ENCODE measurements at regions not wholly inside any gene's neighbourhood (a gene's known extent, or its start where the extent isn't known, plus 50 kb on each side); places are given as distances from the start of the nearest gene placed in this dataset.

- H3K4me3 ChIP-seq (ENCODE audit: low read length): no peak overlapping the region
- no peak for TF ChIP-seq ZNF274 (IDR thresholded peaks at IDR 0.05; ENCODE audit: low read depth, low read length)
Measured at GRCh38 chr10:78146200-78146599, 112.5 kb downstream of the RPS24 start.

- TF ChIP-seq ZNF274 (IDR thresholded peaks at IDR 0.05; ENCODE audit: low read depth, low read length): no peak
- no peak overlapping the region for H3K4me3 ChIP-seq (ENCODE audit: low read length)
Measured at GRCh38 chr10:78147202-78147601, 113.5 kb downstream of the RPS24 start.

- TF ChIP-seq ZNF274 (IDR thresholded peaks at IDR 0.05; ENCODE audit: low read depth, low read length): no peak
- H3K4me3 ChIP-seq (ENCODE audit: low read length): no peak overlapping the region
Measured at GRCh38 chr10:78148216-78148960, 114.7 kb downstream of the RPS24 start.

- no peak overlapping the region for H3K4me3 ChIP-seq (ENCODE audit: low read length)
- no peak for TF ChIP-seq ZNF274 (IDR thresholded peaks at IDR 0.05; ENCODE audit: low read depth, low read length)
Measured at GRCh38 chr10:78148961-78149612, 115.4 kb downstream of the RPS24 start.

- no peak for TF ChIP-seq ZNF274 (IDR thresholded peaks at IDR 0.05; ENCODE audit: low read depth, low read length)
- no peak overlapping the region for H3K4me3 ChIP-seq (ENCODE audit: low read length)
Measured at GRCh38 chr10:78150756-78151155, 117.1 kb downstream of the RPS24 start.

- TF ChIP-seq ZNF274 (IDR thresholded peaks at IDR 0.05; ENCODE audit: low read depth, low read length): no peak
- no peak overlapping the region for H3K4me3 ChIP-seq (ENCODE audit: low read length)
Measured at GRCh38 chr10:78155722-78156121, 122.1 kb downstream of the RPS24 start.

- no peak for TF ChIP-seq ZNF274 (IDR thresholded peaks at IDR 0.05; ENCODE audit: low read depth, low read length)
- no peak overlapping the region for H3K4me3 ChIP-seq (ENCODE audit: low read length)
Measured at GRCh38 chr10:78160591-78160990, 126.9 kb downstream of the RPS24 start.

- no peak for TF ChIP-seq ZNF274 (IDR thresholded peaks at IDR 0.05; ENCODE audit: low read depth, low read length)
- H3K4me3 ChIP-seq (ENCODE audit: low read length): no peak overlapping the region
Measured at GRCh38 chr10:78162853-78163252, 129.2 kb downstream of the RPS24 start.

GRCh38 chr10:78164702-78165101 is 131.0 kb downstream of the RPS24 start:
- H3K4me3 ChIP-seq (ENCODE audit: low read length): no peak overlapping the region
- TF ChIP-seq ZNF274 (IDR thresholded peaks at IDR 0.05; ENCODE audit: low read depth, low read length): no peak

- no peak for TF ChIP-seq ZNF274 (IDR thresholded peaks at IDR 0.05; ENCODE audit: low read depth, low read length)
- no peak overlapping the region for H3K4me3 ChIP-seq (ENCODE audit: low read length)
Measured at GRCh38 chr10:78165172-78165571, 131.5 kb downstream of the RPS24 start.

GRCh38 chr10:78165617-78166016 is 132.0 kb downstream of the RPS24 start:
- TF ChIP-seq ZNF274 (IDR thresholded peaks at IDR 0.05; ENCODE audit: low read depth, low read length): no peak

GRCh38 chr10:78166261-78166660 is 132.6 kb downstream of the RPS24 start:
- no peak for TF ChIP-seq ZNF274 (IDR thresholded peaks at IDR 0.05; ENCODE audit: low read depth, low read length)
- no peak overlapping the region for H3K4me3 ChIP-seq (ENCODE audit: low read length)

More at GRCh38 chr10:78165617-78166016, 132.0 kb downstream of the RPS24 start:
- H3K4me3 ChIP-seq (ENCODE audit: low read length): no peak overlapping the region

GRCh38 chr10:78169214-78169613 is 135.6 kb downstream of the RPS24 start:
- TF ChIP-seq ZNF274 (IDR thresholded peaks at IDR 0.05; ENCODE audit: low read depth, low read length): no peak
- H3K4me3 ChIP-seq (ENCODE audit: low read length): no peak overlapping the region

GRCh38 chr10:78170026-78170475 is 136.4 kb downstream of the RPS24 start:
- no peak overlapping the region for H3K4me3 ChIP-seq (ENCODE audit: low read length)
- no peak for TF ChIP-seq ZNF274 (IDR thresholded peaks at IDR 0.05; ENCODE audit: low read depth, low read length)

Measured in GM08714 (cell line).